Naive B cell (primary cell): ENCODE measurements at regions not wholly inside any gene's neighbourhood (a gene's known extent, or its start where the extent isn't known, plus 50 kb on each side); places are given as distances from the start of the nearest gene placed in this dataset.

Source experiments
- ATAC-seq, 2 donors: fragments of 150-1000 bp; cut with Tn5 transposase; 2 replicates each; pipeline ENCODE4 v1.10.0; 2021; ENCODE audit warnings: low read depth in 2 of 2, mild to moderate bottlenecking in 2 of 2, moderate library complexity in 2 of 2
- DNase-seq: peaks from one replicate; pipeline ENCODE4 v3.0.0; 2022
- H3K27ac Mint-ChIP-seq, 6 donors: one replicate each; pipeline ENCODE4 v1.8.0; 2020 to 2022; ENCODE audit warnings: mild to moderate bottlenecking in 6 of 6, mixed read lengths in 6 of 6, moderate library complexity in 5 of 6, inconsistent platforms in 2 of 6
- H3K27me3 Mint-ChIP-seq, 3 donors: one replicate each; pipeline ENCODE4 v1.8.0; 2021 to 2022; ENCODE audit warnings: mixed read lengths in 3 of 3, mild to moderate bottlenecking in 1 of 3
- H3K36me3 Mint-ChIP-seq, 2 donors: one replicate each; pipeline ENCODE4 v1.8.0; 2020 to 2022; ENCODE audit warnings: mixed read lengths in 2 of 2, inconsistent platforms in 1 of 2, mild to moderate bottlenecking in 1 of 2
- H3K4me1 Mint-ChIP-seq, 3 donors: one replicate each; pipeline ENCODE4 v1.8.0; 2020 to 2022; ENCODE audit warnings: mixed read lengths in 3 of 3, inconsistent platforms in 1 of 3, mild to moderate bottlenecking in 1 of 3, moderate library complexity in 1 of 3
- H3K4me3 Mint-ChIP-seq, 8 donors: one replicate each; pipeline ENCODE4 v1.8.0; 2020 to 2022; ENCODE audit warnings: mild to moderate bottlenecking in 8 of 8, mixed read lengths in 8 of 8, moderate library complexity in 8 of 8, inconsistent platforms in 2 of 8
- H3K9me3 Mint-ChIP-seq, 7 donors: one replicate each; pipeline ENCODE4 v1.8.0; 2020 to 2022; ENCODE audit warnings: mixed read lengths in 7 of 7, mild to moderate bottlenecking in 5 of 7, inconsistent platforms in 2 of 7, moderate library complexity in 1 of 7

- no peak for ATAC-seq
- no peaks in the 10 kb centered on the region for H3K4me1 Mint-ChIP-seq
- H3K9me3 Mint-ChIP-seq: peaks cover 10 to 19% (median 12%) of the 10 kb centered on the region in 7 donors
- no peaks in the 10 kb centered on the region for H3K27me3 Mint-ChIP-seq
- H3K36me3 Mint-ChIP-seq: no peaks in the 10 kb centered on the region
- no peak for DNase-seq
- no peak overlapping the region for H3K4me3 Mint-ChIP-seq
- H3K27ac Mint-ChIP-seq: no peak overlapping the region
Observed at GRCh38 chr4:188408244-188409030, 269.2 kb downstream of the TRIML1 start.

GRCh38 chr4:188409851-188410250 is 270.6 kb downstream of the TRIML1 start:
- no peak for ATAC-seq
- no peaks in the 10 kb centered on the region for H3K27me3 Mint-ChIP-seq
- H3K9me3 Mint-ChIP-seq: peaks cover 5 to 17% (median 10%) of the 10 kb centered on the region in 7 donors
- no peaks in the 10 kb centered on the region for H3K4me1 Mint-ChIP-seq
- H3K4me3 Mint-ChIP-seq: no peak overlapping the region
- DNase-seq: no peak
- H3K27ac Mint-ChIP-seq: no peak overlapping the region
- H3K36me3 Mint-ChIP-seq: no peaks in the 10 kb centered on the region

- H3K36me3 Mint-ChIP-seq: no peaks in the 10 kb centered on the region
- H3K27ac Mint-ChIP-seq: no peak overlapping the region
- DNase-seq (no peak), ATAC-seq (no peak)
- H3K4me1 Mint-ChIP-seq: no peaks in the 10 kb centered on the region
- H3K27me3 Mint-ChIP-seq: no peaks in the 10 kb centered on the region
- peaks cover 5 to 20% (median 13%) of the 10 kb centered on the region in 7 donors for H3K9me3 Mint-ChIP-seq
- no peak overlapping the region for H3K4me3 Mint-ChIP-seq
Observed at GRCh38 chr4:188411805-188412204, 272.6 kb downstream of the TRIML1 start.

DNA sequence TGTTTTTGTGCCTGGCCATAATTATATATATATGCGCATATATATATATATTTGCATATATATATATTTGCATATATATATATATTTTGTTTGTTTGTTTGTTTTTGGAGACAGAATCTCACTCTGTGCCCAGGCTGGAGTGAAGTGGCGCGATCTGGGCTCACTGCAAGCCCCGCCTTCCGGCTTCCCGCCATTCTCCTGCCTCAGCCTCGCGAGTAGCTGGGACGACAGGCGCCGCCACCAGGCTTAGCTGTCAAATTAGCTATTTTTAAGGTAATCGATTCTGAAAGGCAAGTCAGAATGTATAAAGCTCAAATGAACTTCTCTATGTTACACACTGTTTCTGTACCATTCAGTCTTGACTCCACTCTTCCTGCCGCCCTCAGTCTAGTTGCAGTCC is 273.3 kb downstream of the TRIML1 start:
- no peaks in the 10 kb centered on the region for H3K36me3 Mint-ChIP-seq
- ATAC-seq: no peak
- DNase-seq: no peak
- no peak overlapping the region for H3K27ac Mint-ChIP-seq
- H3K4me1 Mint-ChIP-seq: no peaks in the 10 kb centered on the region
- no peaks in the 10 kb centered on the region for H3K27me3 Mint-ChIP-seq
- H3K9me3 Mint-ChIP-seq: peaks cover 5 to 20% (median 14%) of the 10 kb centered on the region in 7 donors
- H3K4me3 Mint-ChIP-seq: no peak overlapping the region

GRCh38 chr4:188414441-188414840 is 275.2 kb downstream of the TRIML1 start:
- Mint-ChIP-seq H3K36me3 (no peaks in the 10 kb centered on the region), H3K27ac (peak overlapping the region in 1 of 6 donors; percentile 5), H3K4me1 (no peaks in the 10 kb centered on the region), H3K4me3 (no peak overlapping the region), H3K9me3 (peaks cover 4 to 17% (median 10%) of the 10 kb centered on the region in 7 donors), H3K27me3 (no peaks in the 10 kb centered on the region)
- DNase-seq: no peak
- no peak for ATAC-seq

- ATAC-seq (no peak), DNase-seq (no peak)
- peaks cover 1 to 16% (median 8%) of the 10 kb centered on the region in 7 donors for H3K9me3 Mint-ChIP-seq
- no peaks in the 10 kb centered on the region for H3K4me1 Mint-ChIP-seq
- H3K27me3 Mint-ChIP-seq: no peaks in the 10 kb centered on the region
- no peak overlapping the region for H3K4me3 Mint-ChIP-seq
- no peaks in the 10 kb centered on the region for H3K36me3 Mint-ChIP-seq
- no peak overlapping the region for H3K27ac Mint-ChIP-seq
Observed at GRCh38 chr4:188417181-188417580, 277.9 kb downstream of the TRIML1 start.

- ATAC-seq (no peak), DNase-seq (no peak)
- Mint-ChIP-seq H3K27ac (no peak overlapping the region), H3K4me1 (no peaks in the 10 kb centered on the region), H3K4me3 (no peak overlapping the region), H3K27me3 (peaks cover 0 to 3% (median 0%) of the 10 kb centered on the region in 3 donors), H3K9me3 (peaks cover 0 to 7% (median 4%) of the 10 kb centered on the region in 7 donors), H3K36me3 (no peaks in the 10 kb centered on the region)
Observed at GRCh38 chr4:188423039-188423438, 283.8 kb downstream of the TRIML1 start.

DNA sequence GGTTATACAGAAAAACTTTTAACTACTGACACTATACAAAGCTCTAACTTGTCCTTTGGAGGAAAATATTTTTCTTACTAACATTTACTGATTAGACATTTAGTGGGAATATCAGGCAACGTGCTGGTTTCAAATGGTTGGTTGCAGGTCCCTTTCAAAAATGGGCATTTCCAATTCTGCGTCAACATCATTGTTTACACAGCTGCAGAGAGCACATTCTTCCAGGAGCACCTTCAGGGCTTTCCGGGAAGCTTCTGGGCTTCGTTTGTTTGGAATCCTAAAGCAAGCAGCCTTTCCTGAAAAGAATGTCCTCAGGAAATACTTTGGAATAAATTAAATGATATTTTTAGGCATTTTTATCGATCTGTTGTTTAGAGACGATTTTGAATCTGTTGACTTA is 289.7 kb downstream of the TRIML1 start:
- Mint-ChIP-seq H3K36me3 (no peaks in the 10 kb centered on the region), H3K27me3 (peaks cover 0 to 3% (median 0%) of the 10 kb centered on the region in 3 donors), H3K4me1 (no peaks in the 10 kb centered on the region), H3K9me3 (peaks cover 5 to 19% (median 10%) of the 10 kb centered on the region in 7 donors), H3K27ac (no peak overlapping the region), H3K4me3 (no peak overlapping the region)
- DNase-seq (no peak), ATAC-seq (no peak)

DNA sequence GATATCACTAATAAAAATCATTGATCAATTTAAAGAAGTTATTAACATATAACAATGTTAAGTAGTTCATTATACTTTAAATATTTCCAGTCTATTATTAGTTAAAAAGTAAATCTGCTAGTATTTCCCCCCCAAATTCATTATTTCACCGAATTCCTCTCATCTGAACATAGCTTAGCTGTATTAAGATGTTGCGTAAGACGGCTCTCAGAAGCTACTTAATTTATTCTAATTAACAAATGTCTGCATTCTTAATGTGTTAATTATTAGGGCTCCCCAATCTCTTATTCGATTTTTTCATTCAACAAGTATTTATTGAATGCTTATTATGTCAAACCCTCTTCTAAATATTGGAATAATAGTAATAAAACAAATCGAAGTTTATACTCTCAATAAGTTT is 290.7 kb downstream of the TRIML1 start:
- Mint-ChIP-seq H3K27me3 (peaks cover 0 to 3% (median 0%) of the 10 kb centered on the region in 3 donors), H3K4me3 (no peak overlapping the region), H3K9me3 (peaks cover 5 to 22% (median 12%) of the 10 kb centered on the region in 7 donors), H3K27ac (no peak overlapping the region), H3K4me1 (no peaks in the 10 kb centered on the region), H3K36me3 (no peaks in the 10 kb centered on the region)
- ATAC-seq (no peak), DNase-seq (no peak)

DNA sequence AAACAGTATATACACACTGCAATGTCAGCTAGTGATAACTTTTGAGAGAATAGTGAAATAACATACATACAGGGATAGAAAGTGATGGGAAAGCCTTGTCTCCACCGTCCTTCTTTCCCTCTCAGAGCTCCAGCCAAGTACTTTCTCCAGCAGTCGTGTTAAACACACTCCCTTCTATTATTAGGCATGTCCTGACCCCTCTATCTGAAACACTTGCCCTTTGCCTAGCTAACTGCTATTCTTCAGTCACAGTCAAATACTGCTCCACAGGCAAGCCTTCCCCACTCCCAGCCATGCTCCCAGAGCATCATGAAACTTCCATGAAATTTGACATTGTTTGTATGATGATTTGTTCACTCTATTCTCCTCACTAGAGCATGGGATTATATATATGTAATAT is 291.1 kb downstream of the TRIML1 start:
- Mint-ChIP-seq H3K9me3 (peaks cover 4 to 26% (median 9%) of the 10 kb centered on the region in 7 donors), H3K4me3 (no peak overlapping the region), H3K27me3 (peaks cover 0 to 3% (median 0%) of the 10 kb centered on the region in 3 donors), H3K27ac (no peak overlapping the region), H3K4me1 (no peaks in the 10 kb centered on the region), H3K36me3 (no peaks in the 10 kb centered on the region)
- ATAC-seq (no peak), DNase-seq (no peak)

GRCh38 chr4:188432328-188432727 is 293.1 kb downstream of the TRIML1 start:
- Mint-ChIP-seq H3K4me3 (no peak overlapping the region), H3K27me3 (peaks cover 0 to 2% (median 0%) of the 10 kb centered on the region in 3 donors), H3K36me3 (no peaks in the 10 kb centered on the region), H3K9me3 (peaks cover 3 to 31% (median 9%) of the 10 kb centered on the region in 7 donors), H3K27ac (no peak overlapping the region), H3K4me1 (no peaks in the 10 kb centered on the region)
- ATAC-seq (no peak), DNase-seq (no peak)

GRCh38 chr4:188433741-188434315 is 294.6 kb downstream of the TRIML1 start:
- Mint-ChIP-seq H3K4me1 (no peaks in the 10 kb centered on the region), H3K4me3 (no peak overlapping the region), H3K27me3 (no peaks in the 10 kb centered on the region), H3K9me3 (peaks cover 3 to 38% (median 12%) of the 10 kb centered on the region in 7 donors), H3K36me3 (no peaks in the 10 kb centered on the region), H3K27ac (no peak overlapping the region)
- DNase-seq (no peak), ATAC-seq (no peak)

GRCh38 chr4:188434643-188435042 is 295.4 kb downstream of the TRIML1 start:
- ATAC-seq (no peak), DNase-seq (no peak)
- peaks cover 4 to 42% (median 12%) of the 10 kb centered on the region in 7 donors for H3K9me3 Mint-ChIP-seq
- H3K36me3 Mint-ChIP-seq: no peaks in the 10 kb centered on the region
- no peak overlapping the region for H3K27ac Mint-ChIP-seq
- no peak overlapping the region for H3K4me3 Mint-ChIP-seq
- H3K27me3 Mint-ChIP-seq: no peaks in the 10 kb centered on the region
- H3K4me1 Mint-ChIP-seq: no peaks in the 10 kb centered on the region

DNA sequence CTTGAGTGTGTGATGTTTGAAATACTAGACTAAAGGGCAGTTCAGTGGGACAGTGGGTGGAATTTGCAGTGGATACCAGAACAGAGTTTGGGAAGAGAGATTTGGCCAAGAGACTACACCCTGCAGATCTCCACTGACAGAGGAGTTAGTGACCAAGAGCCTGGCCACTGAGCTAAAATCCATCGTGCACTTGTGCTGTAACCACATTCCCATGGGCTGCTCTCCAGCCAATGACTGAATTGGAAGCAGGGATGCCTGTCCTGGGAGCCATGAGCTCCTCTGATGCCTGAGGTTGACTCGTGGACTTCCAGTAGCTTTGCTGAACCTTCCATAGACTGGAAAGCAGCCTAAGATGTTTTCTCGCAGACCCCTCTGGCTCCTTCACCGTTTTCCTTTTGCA is 296.1 kb downstream of the TRIML1 start:
- Mint-ChIP-seq H3K27me3 (no peaks in the 10 kb centered on the region), H3K36me3 (no peaks in the 10 kb centered on the region), H3K9me3 (peaks cover 4 to 41% (median 12%) of the 10 kb centered on the region in 7 donors), H3K4me1 (no peaks in the 10 kb centered on the region), H3K4me3 (no peak overlapping the region), H3K27ac (peak overlapping the region in 1 of 6 donors; percentile 78)
- DNase-seq (no peak), ATAC-seq (no peak)
